GM23248 (cell line): ENCODE measurements at regions not wholly inside any gene's neighbourhood (a gene's known extent, or its start where the extent isn't known, plus 50 kb on each side); places are given as distances from the start of the nearest gene placed in this dataset.

ENCODE experiments used
- EZH2 ChIP-seq: fragments of 200-600 bp; sonication (generic); IDR thresholded peaks from 2 replicates; pipeline ENCODE4 v1.6.1; 2018; ENCODE audit warnings: antibody characterized with exemption, mild to moderate bottlenecking; ENCODE audit not compliant: insufficient read depth, poor library complexity, severe bottlenecking
- EZH2phosphoT487 ChIP-seq: fragments of 200-600 bp; sonication (generic); IDR thresholded peaks from 2 replicates; pipeline ENCODE4 v1.6.1; 2018; ENCODE audit warnings: antibody characterized with exemption, moderate library complexity, mild to moderate bottlenecking, low read depth; ENCODE audit not compliant: insufficient read depth

DNA sequence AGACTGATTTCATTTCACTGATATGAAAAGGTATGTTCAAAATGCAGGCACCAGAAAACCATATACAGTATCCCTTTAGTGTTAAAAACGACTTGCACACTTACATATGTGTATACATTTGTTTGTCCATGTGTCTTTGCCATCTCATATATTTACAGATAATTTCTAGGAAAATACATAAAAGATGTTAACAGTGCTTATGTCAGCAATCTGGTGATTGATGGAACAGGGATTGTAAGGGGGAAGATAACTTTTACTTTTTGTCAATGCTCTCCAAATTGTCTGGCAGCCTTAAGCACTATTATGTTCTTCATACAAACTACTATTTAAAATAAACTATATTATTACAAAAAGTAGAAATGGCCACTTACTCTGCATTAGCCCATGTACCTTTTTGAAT is 238.5 kb upstream of the DEFB112 start:
- TF ChIP-seq EZH2 (no peak), EZH2phosphoT487 (no peak)
